CD4-positive, alpha-beta T cell treated with Interleukin-6 at 100 ng/mL for 8 hours (primary cell): ENCODE measurements at regions not wholly inside any gene's neighbourhood (a gene's known extent, or its start where the extent isn't known, plus 50 kb on each side); places are given as distances from the start of the nearest gene placed in this dataset.
"Not testable (repeated sequence)": the region's sequence is repeated elsewhere in the genome, so short reads cannot be mapped to it uniquely, and the experiment has no call there.

ENCODE experiments used
- DNase-seq: peaks from one replicate; pipeline ENCODE4 v3.0.0-alpha.2; 2020; ENCODE audit warnings: mixed read lengths, low spot score

DNA sequence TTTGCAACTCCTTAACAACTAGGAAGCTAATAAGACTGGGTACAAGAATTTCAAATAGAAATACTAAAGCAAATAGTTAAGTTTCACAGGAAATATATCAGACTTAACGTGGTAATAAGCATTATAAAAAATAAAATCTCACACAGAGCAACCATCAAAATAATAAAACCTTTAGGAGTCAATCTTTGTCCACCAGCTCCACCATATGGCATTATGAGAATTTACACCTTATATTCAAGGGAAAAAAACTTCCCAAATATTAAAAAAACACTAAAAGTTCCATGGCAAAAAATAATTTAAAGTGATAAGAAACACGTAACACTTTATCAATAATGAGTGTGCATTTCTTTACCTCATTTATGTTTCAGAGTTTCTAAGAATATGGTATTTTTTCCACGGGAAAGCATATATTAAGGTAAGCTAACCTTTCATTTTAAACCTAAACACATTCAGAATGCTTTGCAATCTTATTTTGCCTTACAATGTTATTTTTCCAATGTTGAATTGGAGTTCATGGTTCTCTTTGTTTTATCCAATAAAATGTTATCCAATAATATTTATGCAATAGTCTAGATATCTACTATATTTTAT, 423.2 kb upstream of the SGCG start:
- no peak for DNase-seq

DNA sequence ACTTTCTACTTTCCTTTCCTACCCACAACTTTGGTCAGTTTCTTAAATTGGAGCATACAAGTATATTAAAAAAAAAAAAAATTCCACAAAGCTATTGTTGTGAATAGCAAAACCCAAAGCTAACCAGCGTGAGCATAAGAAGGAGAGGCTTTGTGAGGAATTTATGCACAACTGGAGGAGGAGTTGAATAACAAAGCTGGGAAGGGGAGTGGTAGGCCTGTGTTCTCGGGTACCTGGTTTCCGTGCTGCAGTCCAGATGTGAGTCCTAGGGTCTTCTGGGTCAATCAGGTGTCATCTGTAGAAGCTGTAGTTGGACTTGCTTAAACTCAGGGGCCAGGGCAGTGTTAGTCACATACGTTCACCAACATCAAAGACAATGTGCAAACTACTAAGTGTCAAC, 422.5 kb upstream of the SGCG start:
- no peak for DNase-seq

DNA sequence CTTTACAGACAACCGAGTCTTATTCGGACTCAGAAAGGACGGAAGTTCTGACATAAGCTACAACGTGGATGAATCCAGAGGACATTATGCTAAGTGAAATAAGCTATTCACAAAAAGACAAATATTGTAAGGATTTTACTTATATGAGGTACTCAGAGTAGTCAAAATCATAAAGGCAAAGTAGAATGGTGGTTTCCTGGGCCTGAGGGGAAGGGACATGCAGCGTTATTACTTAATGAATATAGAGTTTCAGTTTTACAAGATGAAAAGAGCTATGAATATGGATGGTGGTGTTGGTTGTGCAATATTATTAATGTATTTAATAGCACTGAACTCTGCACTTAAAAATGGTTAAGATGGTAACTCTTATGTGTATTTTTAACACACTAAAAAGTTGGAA, 419.1 kb upstream of the SGCG start:
- no peak for DNase-seq

DNA sequence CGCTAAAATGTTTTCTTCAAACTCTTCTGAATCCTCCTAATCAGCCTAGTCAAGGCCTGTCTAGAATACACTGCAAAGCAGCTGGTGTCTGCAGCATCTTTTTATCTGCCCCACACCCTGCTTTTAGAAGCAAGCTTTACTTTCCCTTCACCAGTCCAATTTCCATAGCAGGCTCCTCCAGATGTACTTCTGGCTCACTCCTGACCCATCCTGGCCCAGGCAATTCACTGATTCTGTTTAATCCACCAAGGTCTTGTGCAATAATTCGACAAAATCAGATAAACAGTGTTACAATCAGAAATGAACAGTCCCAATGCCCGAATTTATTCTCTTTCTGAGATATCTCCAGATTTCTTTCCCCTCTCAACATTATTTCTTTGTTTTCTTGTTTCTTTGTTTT, 415.2 kb upstream of the SGCG start:
- no peak for DNase-seq

DNA sequence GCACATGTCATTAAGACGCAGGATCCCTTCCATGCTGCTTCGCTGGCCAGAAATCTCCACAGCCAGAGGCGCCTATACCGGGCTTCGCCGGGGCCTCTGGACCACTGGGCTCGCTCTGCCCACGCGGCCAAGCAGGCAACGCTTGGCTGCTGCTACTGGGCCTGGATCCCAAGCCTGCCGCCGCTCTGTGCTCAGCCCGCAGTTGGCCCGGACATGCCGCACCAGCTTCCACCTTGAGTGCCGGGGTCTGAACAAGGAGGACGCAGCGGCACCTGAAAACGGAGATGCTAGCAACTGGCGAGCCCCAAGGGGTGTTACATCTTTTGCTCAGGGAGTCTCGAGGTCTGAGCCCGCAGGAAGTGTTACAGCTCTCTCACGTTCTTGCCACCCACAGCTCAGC, 409.9 kb upstream of the SGCG start:
- no peak for DNase-seq

DNA sequence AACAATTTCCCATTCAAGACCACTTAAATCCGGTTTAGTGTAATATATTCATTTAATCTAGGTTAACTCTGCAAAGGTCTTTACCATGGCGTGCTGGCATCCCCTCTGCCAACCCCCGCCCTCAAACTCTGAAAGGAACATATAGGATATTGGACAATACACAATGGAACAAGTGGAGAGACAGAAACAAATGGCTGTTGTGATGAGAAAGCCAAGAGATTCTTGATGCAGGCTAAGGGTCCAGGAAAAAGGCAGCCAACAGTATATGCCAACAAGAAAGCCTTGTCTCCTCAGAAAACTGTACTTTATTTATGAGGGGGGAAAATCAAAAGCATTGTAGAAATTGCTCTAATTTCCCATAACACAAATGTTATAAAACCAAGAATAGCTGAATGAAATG, 407.3 kb upstream of the SGCG start:
- no peak for DNase-seq

DNA sequence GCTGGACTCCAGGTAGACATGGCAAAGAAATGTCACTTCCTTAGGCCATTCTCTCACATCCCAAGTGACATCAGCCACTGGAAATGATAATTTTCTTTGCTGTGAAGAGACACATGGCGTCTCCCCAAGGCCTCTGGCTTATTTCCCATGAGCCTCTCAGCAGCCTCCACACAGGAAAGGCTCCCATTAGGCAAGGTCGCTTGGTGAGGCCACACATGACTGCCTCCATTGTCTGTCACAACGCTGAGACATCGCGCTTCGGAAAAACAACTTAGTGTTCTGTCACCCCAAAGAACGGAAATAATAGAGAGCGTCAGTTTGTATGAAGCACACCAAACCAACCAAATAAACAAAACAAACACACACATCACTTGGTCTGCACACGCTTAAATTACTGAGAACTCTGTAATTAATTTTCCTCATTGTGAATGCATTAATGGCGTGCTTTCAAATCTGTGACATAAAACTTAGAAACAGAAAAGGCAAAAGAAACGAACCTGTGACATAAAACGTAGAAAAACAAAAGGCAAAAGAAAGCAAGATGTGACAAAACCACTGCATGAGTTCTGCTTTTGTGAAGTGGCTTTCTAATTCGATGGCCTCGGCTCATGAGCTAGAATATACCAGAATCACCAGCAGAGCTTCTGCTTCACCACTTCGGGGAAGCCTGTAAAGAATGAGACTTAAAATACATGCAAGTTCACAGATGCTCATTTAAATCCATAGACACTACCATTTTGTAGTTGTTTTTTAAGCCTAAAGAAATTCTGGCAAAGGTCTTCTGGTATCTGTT, 404.2 kb upstream of the SGCG start:
- no peak for DNase-seq

DNA sequence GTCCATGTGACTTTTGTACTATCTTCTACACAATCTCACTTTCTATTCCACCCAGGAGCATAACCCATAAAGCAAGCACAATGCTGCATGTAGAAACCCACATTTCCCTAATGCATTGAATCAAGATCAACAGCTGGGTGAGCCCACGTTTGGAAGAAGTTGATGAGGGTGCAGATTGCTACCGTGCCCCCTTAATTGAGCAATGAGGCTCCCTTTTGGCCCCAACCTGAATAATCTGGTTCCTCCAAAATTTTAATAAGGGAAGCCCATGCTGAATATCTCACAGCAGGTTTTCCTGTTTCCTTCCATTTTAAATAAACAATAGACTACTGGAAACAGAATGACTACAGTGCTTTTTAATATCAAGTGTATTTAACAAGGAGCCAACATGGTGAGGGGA, 403.6 kb upstream of the SGCG start:
- no peak for DNase-seq

DNA sequence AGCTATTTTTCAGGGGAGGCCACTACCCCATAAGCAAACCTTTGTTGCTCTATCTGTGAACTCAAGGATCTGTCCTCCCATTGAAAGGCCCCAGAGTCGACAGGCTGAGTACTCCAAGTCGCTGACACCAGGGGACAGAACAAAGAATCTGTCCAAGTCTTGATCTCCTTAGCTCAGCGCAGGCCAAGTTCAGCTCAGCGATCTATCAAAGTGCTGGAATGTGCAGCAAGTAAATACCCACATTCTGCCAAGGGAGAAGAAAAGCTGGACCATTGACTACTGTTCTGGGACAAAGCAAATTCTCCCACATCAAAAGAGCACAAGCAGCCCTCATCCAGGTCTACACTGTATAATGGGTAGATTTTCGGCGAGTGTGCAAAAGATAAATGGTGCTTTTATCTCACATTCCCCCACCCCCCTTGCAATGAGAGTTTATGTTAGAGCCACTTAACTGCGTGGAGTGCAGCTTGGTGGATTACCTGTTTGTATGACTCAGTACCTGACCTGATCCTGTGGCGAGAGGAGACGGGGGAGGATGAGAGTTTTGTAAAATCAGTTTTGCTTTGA, 391.7 kb upstream of the SGCG start:
- no peak for DNase-seq

DNA sequence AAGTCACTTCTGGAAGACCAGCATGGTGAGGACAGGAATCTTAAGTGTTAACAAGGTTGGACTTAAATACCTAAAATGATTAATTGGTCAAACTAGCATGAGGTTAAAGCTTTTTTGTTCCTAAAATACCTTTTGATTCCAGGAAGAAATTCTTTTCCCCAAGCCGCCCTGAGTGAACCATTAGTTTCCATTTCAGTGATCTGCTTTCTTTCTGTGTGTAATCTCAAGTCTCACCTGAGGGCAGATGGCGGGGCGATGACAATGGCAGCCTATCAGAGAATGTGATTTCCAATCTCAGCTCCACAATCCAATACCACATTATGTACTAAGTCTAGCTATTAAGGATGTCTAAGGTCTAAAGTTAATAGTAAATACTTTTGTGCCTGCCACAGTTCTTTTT, 390.9 kb upstream of the SGCG start:
- DNase-seq = no peak

DNA sequence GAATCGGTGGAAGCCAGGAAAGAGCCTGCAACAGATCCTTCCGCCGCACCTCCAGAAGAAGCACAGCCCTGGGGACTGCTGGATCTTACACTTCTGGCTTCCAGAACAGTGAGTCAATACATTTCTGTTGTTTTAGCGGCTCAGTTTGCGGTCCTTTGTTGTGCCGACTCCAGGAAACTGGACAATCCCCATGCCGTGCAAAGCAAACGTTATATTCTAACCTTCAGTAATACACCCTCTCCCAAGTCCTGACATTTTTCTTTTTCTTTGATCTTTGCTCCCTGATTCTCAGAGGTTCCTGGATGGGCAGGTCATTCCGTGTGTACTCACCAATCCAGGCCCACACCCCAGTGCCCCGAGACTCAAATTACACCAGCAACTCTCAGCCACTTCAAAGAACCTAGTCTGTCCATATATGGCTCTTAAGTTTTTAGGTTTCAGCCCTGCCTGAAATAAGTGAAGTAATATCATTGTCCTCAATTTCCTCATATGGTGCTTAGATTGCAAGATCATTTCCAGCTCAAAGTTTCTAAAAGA, 387.1 kb upstream of the SGCG start:
- DNase-seq = no peak

DNA sequence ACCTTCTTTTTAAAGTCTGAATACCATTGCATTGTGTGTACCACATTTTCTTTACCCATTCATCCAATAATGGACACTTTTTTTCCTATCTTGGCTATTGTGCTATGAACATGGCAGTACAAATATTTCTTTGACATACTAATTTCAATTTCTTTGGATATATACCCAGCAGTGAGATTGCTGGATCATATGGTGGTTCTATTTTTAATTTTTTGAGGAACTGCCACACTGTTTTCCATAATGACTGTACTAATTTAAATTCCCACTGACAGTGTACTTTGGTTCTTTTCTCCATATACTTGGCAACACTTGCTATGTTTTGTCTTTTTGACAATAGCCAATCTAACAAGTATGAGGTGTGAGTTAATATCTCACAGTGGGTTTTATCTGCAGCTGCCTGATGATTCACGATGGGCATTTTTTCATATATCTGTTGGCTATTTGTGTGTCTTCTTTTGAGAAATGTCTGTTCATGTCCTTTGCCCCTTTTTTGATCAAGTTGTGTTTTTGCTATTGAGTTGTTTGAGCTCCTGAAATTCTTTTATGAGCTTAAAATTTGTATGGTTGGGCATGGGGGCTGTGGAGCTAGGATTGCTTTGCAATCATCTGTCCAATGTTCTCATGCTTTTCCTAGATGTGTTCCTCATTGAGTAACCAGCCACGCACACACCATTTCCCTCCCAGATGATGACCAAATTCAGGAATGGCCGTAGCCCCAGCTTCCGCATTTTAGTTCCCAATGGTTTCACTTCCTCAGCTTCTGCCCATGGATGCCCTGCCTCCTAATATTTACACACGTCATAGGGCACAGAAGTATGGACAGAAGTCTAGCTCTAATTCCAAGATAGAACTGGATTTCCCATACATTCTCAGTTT, 380.0 kb upstream of the SGCG start:
- DNase-seq = no peak

DNA sequence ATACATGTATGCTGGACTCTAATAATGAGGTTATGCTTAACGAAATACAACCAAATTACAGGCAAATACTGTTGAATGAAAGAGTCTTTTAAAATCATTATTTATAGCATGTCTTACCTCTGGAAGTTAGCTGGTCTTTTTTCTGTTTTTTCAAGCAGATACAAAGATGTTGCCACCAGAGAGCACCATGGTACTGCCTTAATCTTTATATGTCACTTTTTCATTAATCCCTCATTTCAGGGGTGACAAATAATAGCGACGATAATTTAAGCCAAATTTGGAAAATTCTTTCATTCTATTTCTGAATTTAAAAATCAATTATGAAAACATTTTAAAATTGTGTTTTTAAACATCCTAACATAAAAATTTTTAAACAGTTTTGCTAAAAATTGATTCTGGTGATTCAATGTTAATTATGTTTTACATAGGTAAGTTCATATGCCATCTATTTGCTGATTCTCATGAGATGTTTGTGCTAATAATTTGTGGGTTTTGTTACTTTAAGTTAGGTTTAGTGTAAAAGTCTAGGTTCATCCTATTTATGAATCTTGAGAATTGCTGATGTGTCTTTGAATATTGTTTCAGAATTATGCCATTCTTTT, 379.3 kb upstream of the SGCG start:
- DNase-seq = no peak

DNA sequence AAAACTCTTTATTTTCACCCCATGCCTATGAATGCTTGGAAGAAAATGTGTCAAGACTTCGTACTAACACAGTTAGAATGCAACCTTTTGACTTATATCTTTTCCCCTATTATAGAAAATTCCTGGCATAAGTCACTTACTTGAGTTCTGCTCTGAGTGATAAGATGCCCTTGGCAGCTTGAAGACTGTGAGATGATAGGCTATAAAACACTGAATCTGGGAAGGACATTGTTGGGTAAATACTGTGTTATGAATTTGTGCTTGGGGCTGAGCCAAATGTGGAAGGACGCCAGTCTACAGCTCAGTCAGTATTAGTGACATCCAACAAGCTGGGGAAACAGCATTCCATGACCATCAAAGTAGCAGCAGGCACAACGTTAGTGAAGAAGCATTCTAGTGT, 368.0 kb upstream of the SGCG start:
- no peak for DNase-seq

DNA sequence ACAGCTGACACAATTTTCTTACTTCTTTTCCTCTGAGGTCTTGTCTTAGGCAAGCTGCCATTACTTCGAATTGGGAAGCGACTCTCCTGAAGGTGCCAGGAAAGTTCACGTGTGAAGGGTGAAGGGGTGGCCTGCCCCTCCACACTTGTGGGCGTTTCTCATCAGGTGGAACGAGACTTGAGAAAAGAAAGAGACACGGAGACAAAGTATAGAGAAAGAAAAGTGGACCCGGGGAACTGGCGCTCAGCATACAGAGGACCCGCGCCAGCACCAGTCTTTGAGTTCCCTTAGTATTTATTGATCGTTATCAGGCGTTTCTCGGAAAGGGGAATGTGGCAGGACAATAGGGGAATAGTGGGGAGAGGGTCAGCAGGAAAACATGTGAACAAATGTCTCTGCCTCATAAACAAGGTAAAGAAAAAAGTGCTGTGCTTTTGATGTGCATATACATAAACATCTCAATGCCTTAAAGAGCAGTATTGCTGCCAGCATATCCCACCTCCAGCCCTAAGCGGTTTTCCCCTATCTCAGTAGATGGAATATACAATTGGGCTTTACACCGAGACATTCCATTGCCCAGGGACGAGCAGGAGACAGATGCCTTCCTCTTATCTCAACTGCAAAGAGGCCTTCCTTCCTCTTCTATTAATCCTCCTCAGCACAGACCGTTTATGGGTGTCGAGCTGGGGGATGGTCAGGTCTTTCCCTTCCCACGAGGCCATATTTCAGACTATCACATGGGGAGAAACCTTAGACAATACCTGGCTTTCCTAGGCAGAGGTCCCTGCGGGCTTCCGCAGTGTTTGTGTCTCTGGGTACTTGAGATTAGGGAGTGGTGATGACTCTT, 367.0 kb upstream of the SGCG start:
- DNase-seq = not testable (repeated sequence)

DNA sequence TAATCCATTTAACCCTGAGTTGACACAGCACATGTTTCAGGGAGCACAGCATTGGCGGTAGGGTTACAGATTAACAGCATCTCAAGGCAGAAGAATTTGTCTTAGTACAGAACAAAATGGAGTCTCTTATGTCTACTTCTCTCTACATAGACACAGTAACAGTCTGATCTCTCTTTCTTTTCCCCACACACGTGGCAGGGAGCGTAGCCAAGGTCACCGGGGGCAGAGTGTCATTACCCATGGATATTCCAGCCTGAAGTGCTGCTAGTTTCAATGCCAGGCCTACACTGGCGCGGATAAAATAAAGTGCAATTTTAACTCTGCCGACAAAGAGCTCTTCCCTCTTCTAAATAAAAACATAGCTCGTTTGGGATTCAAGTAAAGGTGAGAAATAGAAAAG, 366.3 kb upstream of the SGCG start:
- DNase-seq = not testable (repeated sequence)

DNA sequence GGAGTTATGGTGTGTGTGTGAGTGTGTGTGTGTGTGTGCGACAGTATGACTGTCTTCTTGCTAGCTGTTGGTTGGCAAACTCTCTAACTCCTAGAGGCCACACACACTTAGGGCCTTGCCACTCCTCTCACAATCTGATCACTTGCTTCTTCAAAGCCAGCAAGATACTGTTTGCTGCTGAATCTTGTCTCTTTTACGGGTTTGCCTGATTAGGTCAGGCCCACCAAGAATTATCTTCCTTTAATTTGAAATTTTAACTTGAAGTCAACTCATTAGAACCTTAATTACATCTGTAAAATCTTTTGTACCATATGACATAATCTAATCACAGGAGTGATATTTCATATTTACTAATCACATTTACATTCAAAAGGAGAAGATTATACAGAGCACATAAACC, 359.2 kb upstream of the SGCG start:
- no peak for DNase-seq

DNA sequence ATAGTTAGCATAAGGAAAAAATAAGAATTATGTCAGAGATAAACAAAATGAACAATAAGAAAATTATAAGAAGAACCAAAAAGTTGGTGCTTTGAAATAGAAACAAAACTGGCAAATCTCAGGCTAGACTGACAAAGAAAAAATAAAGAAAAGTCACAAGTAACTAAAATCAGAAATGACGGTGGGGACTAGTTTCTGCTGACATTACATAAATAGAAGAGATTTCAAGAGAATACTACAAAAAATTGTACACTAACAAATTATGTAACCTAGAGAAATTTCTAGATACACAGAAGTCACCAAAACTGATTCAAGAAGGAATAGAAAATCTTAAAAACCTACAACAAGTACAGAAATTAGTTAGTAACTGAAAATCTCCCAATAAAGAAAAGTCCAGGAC, 355.6 kb upstream of the SGCG start:
- no peak for DNase-seq

DNA sequence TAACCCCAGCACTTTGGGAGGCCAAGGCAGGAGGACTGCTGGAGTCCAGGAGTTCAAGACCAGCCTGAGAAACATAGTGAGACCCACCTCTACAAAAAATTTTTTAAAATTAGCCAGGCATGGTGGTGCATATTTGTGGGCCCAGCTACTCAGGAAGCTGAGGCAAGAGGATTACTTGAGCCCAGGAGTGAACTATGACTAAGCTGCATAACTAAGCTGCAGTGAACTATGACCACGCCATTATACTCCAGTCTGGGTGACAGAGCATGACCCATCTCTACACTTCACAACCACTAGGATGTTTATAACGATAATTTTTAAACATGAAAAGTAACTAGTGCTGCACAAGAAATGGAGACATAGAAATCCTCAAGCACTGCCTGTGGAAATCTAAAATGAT, 352.7 kb upstream of the SGCG start:
- no peak for DNase-seq

DNA sequence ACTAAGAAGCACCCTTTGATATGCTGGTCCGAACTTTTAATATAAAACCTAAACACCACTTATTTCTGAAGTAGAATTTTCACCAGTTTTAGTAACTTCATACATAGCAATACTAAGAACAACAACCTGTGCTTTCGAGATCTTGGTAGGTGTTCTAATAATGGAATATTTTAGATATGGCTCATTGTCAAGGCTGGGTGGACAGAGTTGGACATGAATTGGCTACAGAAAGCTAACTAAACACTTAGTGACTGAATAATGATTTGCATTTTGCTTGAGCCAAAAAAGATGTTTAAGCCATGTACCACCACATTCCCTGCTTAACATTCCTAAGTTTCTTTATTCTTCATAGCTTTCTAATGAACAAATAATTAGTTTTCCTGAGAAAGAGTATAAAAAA, 344.3 kb upstream of the SGCG start:
- DNase-seq = no peak

DNA sequence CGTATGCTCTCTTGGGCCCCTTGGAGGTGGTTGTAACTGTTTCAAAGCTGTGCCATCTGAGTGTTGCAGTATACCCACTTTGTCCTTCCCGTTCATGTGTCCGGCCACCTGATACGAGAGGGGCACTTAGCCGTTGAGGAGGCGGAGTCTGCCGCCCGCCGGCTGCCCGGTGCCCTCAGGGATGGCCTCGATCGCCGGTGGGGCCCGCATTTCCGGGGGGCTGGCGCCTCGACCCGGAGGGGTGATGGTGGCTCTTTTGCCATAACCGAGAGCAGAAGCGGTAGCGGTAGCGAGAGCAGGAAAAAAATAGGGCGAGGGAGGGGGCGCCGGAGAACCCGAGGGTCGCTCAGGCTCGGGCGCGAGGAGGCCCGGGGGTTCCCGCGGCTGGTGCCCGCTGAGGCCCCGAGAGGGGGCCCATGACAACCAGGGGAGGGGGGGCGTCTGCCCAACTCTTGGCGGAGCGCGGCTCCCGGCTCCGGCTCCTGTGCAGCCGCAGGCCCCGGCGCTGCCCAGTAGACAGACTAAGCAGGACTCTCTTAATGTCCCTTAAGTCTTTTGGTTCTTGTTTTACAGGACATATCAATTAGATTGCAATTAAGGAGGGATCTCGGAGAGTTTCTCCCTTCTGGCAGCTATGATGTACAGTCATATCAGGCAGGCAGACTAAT, 342.7 kb upstream of the SGCG start:
- no peak for DNase-seq
